Endodermal cell (in vitro differentiated cells): ENCODE measurements at regions not wholly inside any gene's neighbourhood (a gene's known extent, or its start where the extent isn't known, plus 50 kb on each side); places are given as distances from the start of the nearest gene placed in this dataset.

Experiments used
- DNase-seq: peaks from one replicate; pipeline ENCODE4 v3.0.0-alpha.2; 2017
- H3K27ac ChIP-seq: 2 replicates; pipeline ENCODE4 v1.5.1; 2013; ENCODE audit warnings: mild to moderate bottlenecking, low read depth, low read length, moderate library complexity
- H3K27me3 ChIP-seq: 2 replicates; pipeline ENCODE4 v1.6.1; 2013; ENCODE audit warnings: mild to moderate bottlenecking, low read length, moderate library complexity; ENCODE audit not compliant: insufficient read depth, control insufficient read depth, poor library complexity, severe bottlenecking
- H3K36me3 ChIP-seq: 2 replicates; pipeline ENCODE4 v1.7.0; 2013; ENCODE audit warnings: mild to moderate bottlenecking, low read length, moderate library complexity; ENCODE audit not compliant: control insufficient read depth, insufficient read depth
- H3K4me1 ChIP-seq: one replicate; pipeline ENCODE4 v1.7.0; 2013; ENCODE audit warnings: low read length; ENCODE audit not compliant: control insufficient read depth, insufficient read depth
- H3K4me3 ChIP-seq: 2 replicates; pipeline ENCODE4 v1.5.1; 2013; ENCODE audit warnings: mild to moderate bottlenecking, low read length, moderate library complexity
- H3K9ac ChIP-seq: 2 replicates; pipeline ENCODE4 v1.6.1; 2013; ENCODE audit warnings: mild to moderate bottlenecking, low read length, moderate library complexity; ENCODE audit not compliant: poor library complexity, severe bottlenecking; ENCODE audit errors: extremely low read depth
- H3K9me3 ChIP-seq: 2 replicates; pipeline ENCODE4 v1.6.1; 2013; ENCODE audit warnings: mild to moderate bottlenecking, low read length, moderate library complexity; ENCODE audit not compliant: control insufficient read depth
- H3K27ac Mint-ChIP-seq: 2 replicates; pipeline ENCODE4 v1.8.0; 2020; ENCODE audit warnings: mixed read lengths
- H3K27me3 Mint-ChIP-seq: 2 replicates; pipeline ENCODE4 v1.8.0; 2021; ENCODE audit warnings: mild to moderate bottlenecking, mixed read lengths; ENCODE audit not compliant: insufficient read depth
- H3K36me3 Mint-ChIP-seq: 2 replicates; pipeline ENCODE4 v1.8.0; 2020; ENCODE audit warnings: low read depth, mixed read lengths
- H3K4me1 Mint-ChIP-seq: 2 replicates; pipeline ENCODE4 v1.8.0; 2020; ENCODE audit warnings: mixed read lengths
- H3K4me3 Mint-ChIP-seq: 2 replicates; pipeline ENCODE4 v1.8.0; 2020; ENCODE audit warnings: mild to moderate bottlenecking, moderate library complexity, mixed read lengths
- H3K9me3 Mint-ChIP-seq: 2 replicates; pipeline ENCODE4 v1.8.0; 2020; ENCODE audit warnings: mild to moderate bottlenecking, mixed read lengths
- CTCF ChIP-seq: fragments of 200-600 bp; sonication (generic); conservative IDR thresholded peaks from 2 replicates; pipeline ENCODE4 v1.5.0; 2021; ENCODE audit warnings: antibody characterized with exemption, mild to moderate bottlenecking
- WGBS, 2 experiments: methylation state at CpG; one replicate each; pipeline versions ENCODE4 v1.1.5 to v1.1.7; 2013; ENCODE audit warnings: missing lambda C conversion rate in 2 of 2, mixed read lengths in 1 of 2; ENCODE audit not compliant: insufficient coverage in 1 of 2, insufficient read length in 1 of 2; 5-methylcytosine and 5-hydroxymethylcytosine counted together

GRCh38 chr11:121814962-121815361 lies 301.1 kb downstream of the BLID start:
- WGBS, 2 experiments: 75 to 80% methylated on average over 1 of the region's 1 CpG
- H3K36me3 Mint-ChIP-seq: peaks cover 7% of the 10 kb centered on the region
- H3K27me3 Mint-ChIP-seq: no peaks in the 10 kb centered on the region
- no peak overlapping the region for H3K27ac ChIP-seq
- H3K9me3 ChIP-seq: peaks cover 22% of the 10 kb centered on the region
- H3K4me3 ChIP-seq: no peak overlapping the region
- H3K36me3 ChIP-seq: no peaks in the 10 kb centered on the region
- no peaks in the 10 kb centered on the region for H3K4me1 ChIP-seq
- H3K4me3 Mint-ChIP-seq: no peak overlapping the region
- no peaks in the 10 kb centered on the region for H3K4me1 Mint-ChIP-seq
- TF ChIP-seq CTCF: no peak
- H3K9ac ChIP-seq: no peak overlapping the region
- no peak for DNase-seq
- no peaks in the 10 kb centered on the region for H3K27me3 ChIP-seq
- H3K9me3 Mint-ChIP-seq: peaks cover 30% of the 10 kb centered on the region
- H3K27ac Mint-ChIP-seq: no peak overlapping the region

GRCh38 chr11:121814296-121814695 lies 301.7 kb downstream of the BLID start:
- no peak for TF ChIP-seq CTCF
- no peaks in the 10 kb centered on the region for H3K36me3 ChIP-seq
- H3K4me3 ChIP-seq: no peak overlapping the region
- H3K36me3 Mint-ChIP-seq: peaks cover 7% of the 10 kb centered on the region
- no peak overlapping the region for H3K9ac ChIP-seq
- H3K9me3 Mint-ChIP-seq: peaks cover 27% of the 10 kb centered on the region
- H3K27me3 ChIP-seq: no peaks in the 10 kb centered on the region
- no peaks in the 10 kb centered on the region for H3K4me1 Mint-ChIP-seq
- H3K4me1 ChIP-seq: no peaks in the 10 kb centered on the region
- H3K4me3 Mint-ChIP-seq: no peak overlapping the region
- peaks cover 22% of the 10 kb centered on the region for H3K9me3 ChIP-seq
- DNase-seq: no peak
- no peaks in the 10 kb centered on the region for H3K27me3 Mint-ChIP-seq
- no peak overlapping the region for H3K27ac Mint-ChIP-seq
- H3K27ac ChIP-seq: no peak overlapping the region

- Histone ChIP-seq H3K9ac (no peak overlapping the region), H3K4me1 (no peaks in the 10 kb centered on the region), H3K4me3 (no peak overlapping the region), H3K27ac (no peak overlapping the region), H3K27me3 (no peaks in the 10 kb centered on the region), H3K9me3 (peaks cover 22% of the 10 kb centered on the region), H3K36me3 (no peaks in the 10 kb centered on the region)
- Mint-ChIP-seq H3K27ac (no peak overlapping the region), H3K36me3 (peaks cover 5% of the 10 kb centered on the region), H3K9me3 (peaks cover 20% of the 10 kb centered on the region), H3K27me3 (no peaks in the 10 kb centered on the region), H3K4me1 (peaks cover 13% of the 10 kb centered on the region), H3K4me3 (no peak overlapping the region)
- DNase-seq: no peak
- TF ChIP-seq CTCF: no peak
- 79 to 80% methylated on average over 3 to 4 of the region's 4 CpGs for WGBS, 2 experiments
These were observed 305.7 kb downstream of the BLID start for GRCh38 chr11:121810291-121810690.
